ENCODE measurements at regions not wholly inside any gene's neighbourhood (a gene's known extent, or its start where the extent isn't known, plus 50 kb on each side); places are given as distances from the start of the nearest gene placed in this dataset.

- no peak for DNase-seq
- ATAC-seq, result no peak
- intact Hi-C loops (cut with DNase I), result no loop called here
Measured at GRCh38 chr18:75837316-75837715, 409.8 kb upstream of the SMIM21 start.

- ATAC-seq (no peak), DNase-seq (no peak)
- intact Hi-C loops (cut with DNase I), result no loop called here
Measured at GRCh38 chr18:75836516-75836915, 409.0 kb upstream of the SMIM21 start.

GRCh38 chr18:75831960-75832359 is 404.5 kb upstream of the SMIM21 start:
- intact Hi-C loops (cut with DNase I), result no loop called here
- DNase-seq, result no peak
- no peak for ATAC-seq

- intact Hi-C loops (cut with DNase I), result no loop called here
- no peak for DNase-seq
- no peak for ATAC-seq
Measured at GRCh38 chr18:75830828-75831227, 403.3 kb upstream of the SMIM21 start.

DNA sequence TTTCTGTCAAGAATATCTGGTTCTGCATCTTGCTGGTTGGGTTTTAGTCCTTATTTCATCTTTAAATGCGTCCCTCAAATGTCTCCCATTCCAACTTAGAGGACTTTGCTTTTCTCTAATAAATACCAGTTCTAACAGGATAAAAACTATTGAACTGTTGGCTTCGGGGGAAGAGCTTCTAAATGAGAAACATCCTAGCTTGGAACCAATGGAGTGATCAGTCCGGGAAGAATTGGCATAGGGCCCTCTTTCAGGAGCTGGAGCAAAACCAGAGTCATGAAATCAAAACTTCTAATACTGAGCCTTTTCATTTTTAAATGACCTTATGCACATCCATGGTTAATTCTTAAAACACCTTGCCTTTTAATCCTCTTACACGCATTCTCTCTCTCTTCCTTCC is 401.6 kb upstream of the SMIM21 start:
- no peak for DNase-seq
- ATAC-seq, result no peak
- intact Hi-C loops (cut with DNase I), result no loop called here

DNA sequence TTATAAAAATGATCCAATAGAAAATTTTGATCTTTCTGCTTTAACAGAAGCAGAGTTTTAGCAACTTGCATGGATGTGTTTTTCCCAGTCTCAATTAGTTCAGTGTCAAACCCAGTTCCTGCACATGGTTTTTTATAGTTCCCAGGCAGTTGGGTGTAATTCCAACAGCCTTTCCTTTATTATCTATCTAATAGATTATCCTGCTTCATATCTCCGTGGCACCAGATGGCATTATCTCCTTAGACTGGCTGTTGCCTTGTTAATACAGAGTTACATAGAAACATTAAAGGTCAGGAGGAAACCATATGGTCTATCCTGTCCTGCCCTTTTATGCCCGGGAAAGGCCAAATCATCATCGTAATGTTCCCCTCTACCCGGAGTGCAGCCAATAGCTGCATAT is 400.9 kb upstream of the SMIM21 start:
- intact Hi-C loops (cut with DNase I), result no loop called here
- DNase-seq (no peak), ATAC-seq (no peak)

- DNase-seq (no peak), ATAC-seq (no peak)
- intact Hi-C loops (cut with DNase I), result no loop called here
Measured at GRCh38 chr18:75827751-75828287, 400.3 kb upstream of the SMIM21 start.

DNA sequence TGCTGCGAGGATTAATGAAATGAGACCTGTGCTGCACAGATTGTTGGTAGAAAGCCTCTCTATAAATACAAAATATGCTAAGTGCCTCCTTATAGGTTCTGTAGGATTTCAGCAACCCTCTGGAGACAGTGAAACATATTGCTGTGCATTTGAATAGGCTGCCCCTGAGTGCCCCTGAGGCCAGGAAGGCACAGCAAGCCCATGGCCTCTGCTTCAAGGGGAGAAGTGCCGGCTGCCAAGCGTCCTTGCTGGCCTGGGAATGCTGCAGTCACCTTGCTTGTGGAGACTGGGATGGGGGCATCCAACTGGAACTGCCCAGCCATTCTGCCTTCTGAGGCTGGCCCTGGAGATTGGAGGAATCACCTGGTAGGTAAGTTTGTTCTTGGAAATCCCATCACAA is 397.2 kb upstream of the SMIM21 start:
- intact Hi-C loops (cut with DNase I), result no loop called here
- DNase-seq, result no peak
- no peak for ATAC-seq

GRCh38 chr18:75823471-75823870 is 396.0 kb upstream of the SMIM21 start:
- intact Hi-C loops (cut with DNase I), result no loop called here
- no peak for ATAC-seq
- DNase-seq, result no peak

GRCh38 chr18:75818383-75818782 is 390.9 kb upstream of the SMIM21 start:
- no peak for ATAC-seq
- DNase-seq, result no peak
- intact Hi-C loops (cut with DNase I), result no loop called here

DNA sequence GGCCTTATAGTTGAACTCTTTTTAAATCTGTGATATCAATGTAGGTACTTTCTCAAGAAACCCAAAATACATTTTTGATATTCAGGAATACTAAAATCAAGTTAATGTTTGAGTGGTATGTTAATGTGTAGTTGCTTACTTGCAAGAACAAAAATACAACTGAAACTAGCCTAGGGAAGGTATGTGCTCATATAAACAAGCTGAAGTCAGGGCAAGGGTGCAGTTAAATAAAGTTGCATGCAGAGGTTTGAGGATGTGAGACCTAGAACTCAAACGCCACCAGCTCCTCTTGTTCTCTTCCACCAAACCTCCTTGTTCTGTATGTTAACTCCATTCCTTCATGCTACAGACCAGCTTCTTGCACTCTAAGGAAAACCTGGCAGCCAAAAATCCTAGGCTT is 388.3 kb upstream of the SMIM21 start:
- no peak for DNase-seq
- ATAC-seq, result no peak
- intact Hi-C loops (cut with DNase I), result no loop called here

GRCh38 chr18:75812761-75813160 is 385.3 kb upstream of the SMIM21 start:
- DNase-seq (no peak), ATAC-seq (no peak)
- intact Hi-C loops (cut with DNase I), result no loop called here

GRCh38 chr18:75810961-75811551 is 383.6 kb upstream of the SMIM21 start:
- intact Hi-C loops (cut with DNase I), result no loop called here
- DNase-seq (no peak), ATAC-seq (no peak)

GRCh38 chr18:75810516-75810915 is 383.0 kb upstream of the SMIM21 start:
- DNase-seq (no peak), ATAC-seq (no peak)
- intact Hi-C loops (cut with DNase I), result no loop called here

DNA sequence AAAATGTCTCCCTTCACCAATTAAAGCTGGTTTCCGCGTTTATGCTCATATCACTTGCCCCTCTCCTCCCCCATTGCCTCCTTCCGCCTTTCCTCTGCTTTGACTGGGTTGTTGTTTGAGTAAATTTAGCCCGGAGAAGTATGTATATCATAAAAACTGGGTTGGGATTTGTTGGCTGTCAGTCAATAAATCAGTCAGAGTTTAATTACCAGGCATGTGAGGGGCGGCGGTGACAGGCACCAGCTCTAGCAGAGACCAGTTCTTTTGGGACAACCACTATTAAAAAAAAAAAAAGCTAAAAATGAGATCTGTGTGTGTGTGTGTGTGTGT is 382.4 kb upstream of the SMIM21 start:
- intact Hi-C loops (cut with DNase I), result no loop called here
- DNase-seq (no peak), ATAC-seq (no peak)

- ATAC-seq (no peak), DNase-seq (no peak)
- intact Hi-C loops (cut with DNase I), result no loop called here
Measured at GRCh38 chr18:75809151-75809925, 381.8 kb upstream of the SMIM21 start.

GRCh38 chr18:75805265-75805664 is 377.8 kb upstream of the SMIM21 start:
- DNase-seq (no peak), ATAC-seq (no peak)
- intact Hi-C loops (cut with DNase I), result no loop called here

DNA sequence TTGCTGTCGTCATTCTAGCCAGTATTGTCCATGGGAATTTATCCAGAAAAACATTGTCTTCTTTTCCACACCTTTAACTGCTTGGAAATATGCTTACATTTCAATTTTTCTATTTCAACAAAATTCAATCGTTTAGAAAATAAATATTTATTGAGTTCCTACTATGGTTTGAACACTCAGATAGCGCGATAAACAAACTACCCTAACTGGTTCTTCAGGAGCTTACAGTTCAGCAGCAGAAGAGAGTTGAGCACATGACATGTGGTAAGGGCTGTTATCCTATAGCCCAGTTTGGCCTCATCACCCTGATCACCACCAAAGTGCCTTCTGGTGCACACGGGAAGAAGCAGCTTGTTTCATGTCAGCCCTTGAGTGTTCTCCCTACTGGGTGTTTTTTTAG is 375.2 kb upstream of the SMIM21 start:
- DNase-seq (no peak), ATAC-seq (no peak)
- intact Hi-C loops (cut with DNase I), result no loop called here

DNA sequence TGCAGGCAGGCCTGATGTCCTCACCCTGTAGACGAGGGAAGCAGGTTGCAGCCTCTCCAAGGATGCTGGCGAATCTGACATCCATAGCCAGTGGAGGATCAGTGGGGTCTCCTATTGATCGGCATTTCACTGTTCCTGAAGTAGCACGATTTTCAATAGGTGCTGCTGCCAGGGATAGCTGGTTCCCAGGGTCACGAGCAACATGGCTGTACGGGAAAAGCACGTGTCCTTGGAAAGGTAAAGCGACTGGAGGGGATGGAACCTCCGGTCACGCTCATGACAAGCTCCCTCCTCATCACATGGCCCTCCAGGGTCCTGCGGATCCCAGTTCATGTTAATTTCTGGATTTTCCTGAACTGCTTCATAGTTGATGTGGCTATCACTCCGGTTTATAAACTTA is 373.7 kb upstream of the SMIM21 start:
- no peak for DNase-seq
- intact Hi-C loops (cut with DNase I), result no loop called here

GRCh38 chr18:75800331-75800648 is 372.8 kb upstream of the SMIM21 start:
- intact Hi-C loops (cut with DNase I), result no loop called here
- ATAC-seq, result no peak
- no peak for DNase-seq

More for the DNA sequence above, 373.7 kb upstream of the SMIM21 start:
- ATAC-seq, result no peak
